Peyer's patch (tissue), 4 donors: ENCODE measurements at regions not wholly inside any gene's neighbourhood (a gene's known extent, or its start where the extent isn't known, plus 50 kb on each side); places are given as distances from the start of the nearest gene placed in this dataset.

Experiments used
- CTCF ChIP-seq, 6 experiments: fragments of 450-650 bp in 4 of 6; fragments of 200-600 bp in 2 of 6; sonication (generic) in 1 of 6; IDR thresholded peaks; one replicate each; pipeline ENCODE4 v1.5.1; 2017 to 2019; ENCODE audit warnings: antibody characterized with exemption in 6 of 6, mild to moderate bottlenecking in 3 of 6, moderate library complexity in 1 of 6
- POLR2A ChIP-seq, 2 donors: fragments of 450-650 bp; IDR thresholded peaks; one replicate each; pipeline ENCODE4 v1.5.1; 2017; ENCODE audit warnings: antibody characterized with exemption in 2 of 2, mild to moderate bottlenecking in 2 of 2, moderate library complexity in 2 of 2

GRCh38 chr3:104591776-104592175 lies 774.9 kb upstream of the ALCAM start:
- TF ChIP-seq POLR2A (IDR thresholded peaks at IDR 0.05) (no peak), CTCF (IDR thresholded peaks at IDR 0.05) (no peak)
